ENCODE measurements at regions not wholly inside any gene's neighbourhood (a gene's known extent, or its start where the extent isn't known, plus 50 kb on each side); places are given as distances from the start of the nearest gene placed in this dataset.

DNA sequence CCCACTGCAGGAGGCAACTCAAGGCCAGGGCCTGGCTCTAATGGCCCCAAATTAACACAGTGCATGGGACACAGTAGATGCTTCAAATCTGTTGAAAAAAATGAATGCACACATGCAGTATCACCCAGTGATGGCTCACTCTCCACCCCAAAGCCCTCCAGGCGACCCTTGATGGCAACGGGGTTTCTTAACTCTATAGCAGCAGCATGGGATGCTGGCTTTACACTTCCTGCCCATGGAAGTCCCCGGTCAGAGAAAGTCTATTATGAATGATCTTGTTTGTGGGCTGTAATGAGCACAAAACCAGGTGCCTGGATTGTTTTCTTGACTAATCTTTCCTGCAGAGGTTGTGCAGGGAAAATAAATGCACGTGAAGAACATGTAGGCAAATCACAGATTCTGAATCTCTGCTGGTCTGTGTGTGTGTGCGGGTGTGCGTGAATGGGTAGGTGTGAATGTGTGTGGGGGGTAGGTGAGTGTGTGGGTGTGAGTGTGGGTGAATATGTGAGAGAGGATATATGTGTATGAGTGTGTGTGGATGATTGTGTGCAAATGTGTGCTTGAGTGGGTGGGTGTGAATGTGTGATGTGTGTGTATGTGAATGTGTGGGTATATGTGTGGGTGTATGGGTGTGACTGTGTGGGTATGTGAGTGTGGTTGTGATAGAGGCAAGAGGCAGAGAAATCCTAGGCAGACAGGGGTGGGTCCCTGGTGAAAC is 60.1 kb upstream of the MLN start:
- H3K4me3 Mint-ChIP-seq, result peak overlapping the region in 2 of 7 donors; percentile 0 to 30
- peaks cover 0 to 4% (median 0%) of the 10 kb centered on the region in 3 donors for H3K36me3 Mint-ChIP-seq
- Histone ChIP-seq H3K4me3 (ENCODE audit: low read length) (no peak overlapping the region), H3K36me3 (ENCODE audit: insufficient read depth, low read length) (no peaks in the 10 kb centered on the region), H3K27me3 (ENCODE audit: insufficient read depth, low read length, poor library complexity, severe bottlenecking) (no peaks in the 10 kb centered on the region), H3K27ac (ENCODE audit: low read depth, low read length) (no peak overlapping the region), H3K9me3 (ENCODE audit: low read length) (no peaks in the 10 kb centered on the region), H3K4me1 (ENCODE audit: insufficient read depth, low read length) (peaks cover 35% of the 10 kb centered on the region)
- H3K4me1 Mint-ChIP-seq, result peaks cover 38 to 52% (median 51%) of the 10 kb centered on the region in 3 donors
- POLR2A ChIA-PET, result no interaction called here
- CTCF ChIA-PET, result no interaction called here
- peak overlapping the region in 1 of 8 donors; percentile 40 for H3K27ac Mint-ChIP-seq
- no peak for DNase-seq
- no peaks in the 10 kb centered on the region for H3K9me3 Mint-ChIP-seq
- H3K27me3 Mint-ChIP-seq, result peaks cover 0 to 18% of the 10 kb centered on the region in 2 donors

DNA sequence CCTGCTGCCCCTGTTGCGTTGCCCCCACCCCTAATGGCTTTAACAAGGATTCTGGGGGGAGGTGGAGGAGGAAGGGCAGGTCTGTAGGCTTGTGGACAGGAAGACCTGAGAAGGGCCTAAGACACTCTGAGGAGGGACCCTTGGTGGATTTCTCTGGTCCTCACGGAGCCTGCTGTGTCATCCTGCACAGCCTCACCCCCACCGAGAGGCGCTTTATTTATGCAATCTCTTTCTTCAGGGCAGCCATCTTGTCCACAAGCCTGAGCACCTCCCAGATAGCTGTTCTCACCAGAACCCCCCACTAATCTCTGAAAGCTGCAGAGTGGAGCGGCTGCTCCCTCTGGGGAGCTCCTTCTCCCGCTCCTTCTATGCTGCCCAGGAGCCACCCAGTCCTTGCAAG is 59.3 kb upstream of the MLN start:
- H3K4me3 Mint-ChIP-seq, result no peak overlapping the region
- ChIA-PET POLR2A (no interaction called here), CTCF (no interaction called here)
- Histone ChIP-seq H3K9me3 (ENCODE audit: low read length) (no peaks in the 10 kb centered on the region), H3K27ac (ENCODE audit: low read depth, low read length) (no peak overlapping the region), H3K27me3 (ENCODE audit: insufficient read depth, low read length, poor library complexity, severe bottlenecking) (peaks cover 3% of the 10 kb centered on the region), H3K4me1 (ENCODE audit: insufficient read depth, low read length) (peaks cover 36% of the 10 kb centered on the region), H3K36me3 (ENCODE audit: insufficient read depth, low read length) (no peaks in the 10 kb centered on the region), H3K4me3 (ENCODE audit: low read length) (no peak overlapping the region)
- H3K36me3 Mint-ChIP-seq, result peaks cover 0 to 4% (median 0%) of the 10 kb centered on the region in 3 donors
- H3K27me3 Mint-ChIP-seq, result peaks cover 0 to 21% of the 10 kb centered on the region in 2 donors
- no peak for DNase-seq
- no peak overlapping the region for H3K27ac Mint-ChIP-seq
- peaks cover 46 to 59% (median 59%) of the 10 kb centered on the region in 3 donors for H3K4me1 Mint-ChIP-seq
- H3K9me3 Mint-ChIP-seq, result no peaks in the 10 kb centered on the region

DNA sequence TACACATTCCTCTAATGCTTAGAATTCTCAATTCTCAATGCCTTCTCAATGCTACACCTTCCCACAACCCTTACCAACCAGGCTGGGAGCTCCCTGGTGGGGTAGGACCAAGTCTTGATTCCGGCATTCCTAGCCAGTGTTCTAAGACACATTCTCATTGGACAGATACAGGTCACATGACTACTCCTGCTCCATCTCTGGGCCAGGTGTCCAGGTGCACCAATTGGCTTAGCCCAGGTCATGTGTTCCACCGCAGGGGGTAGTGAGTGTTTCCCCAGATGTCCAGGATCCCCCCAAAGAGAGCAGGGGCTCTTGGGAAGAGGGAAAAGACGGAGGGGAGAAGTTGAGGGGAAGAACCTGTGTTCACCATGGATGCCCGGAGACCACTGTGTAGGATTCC is 58.7 kb upstream of the MLN start:
- POLR2A ChIA-PET, result no interaction called here
- peaks cover 42% of the 10 kb centered on the region for H3K4me1 ChIP-seq (ENCODE audit: insufficient read depth, low read length)
- H3K27me3 ChIP-seq (ENCODE audit: insufficient read depth, low read length, poor library complexity, severe bottlenecking), result peaks cover 3% of the 10 kb centered on the region
- Mint-ChIP-seq H3K4me3 (no peak overlapping the region), H3K27ac (no peak overlapping the region), H3K36me3 (peaks cover 0 to 4% (median 0%) of the 10 kb centered on the region in 3 donors), H3K9me3 (no peaks in the 10 kb centered on the region), H3K4me1 (peaks cover 52 to 65% (median 64%) of the 10 kb centered on the region in 3 donors), H3K27me3 (peaks cover 0 to 24% of the 10 kb centered on the region in 2 donors)
- no peak for DNase-seq
- H3K4me3 ChIP-seq (ENCODE audit: low read length), result no peak overlapping the region
- no peaks in the 10 kb centered on the region for H3K36me3 ChIP-seq (ENCODE audit: insufficient read depth, low read length)
- CTCF ChIA-PET, result no interaction called here
- H3K27ac ChIP-seq (ENCODE audit: low read depth, low read length), result no peak overlapping the region
- no peaks in the 10 kb centered on the region for H3K9me3 ChIP-seq (ENCODE audit: low read length)

DNA sequence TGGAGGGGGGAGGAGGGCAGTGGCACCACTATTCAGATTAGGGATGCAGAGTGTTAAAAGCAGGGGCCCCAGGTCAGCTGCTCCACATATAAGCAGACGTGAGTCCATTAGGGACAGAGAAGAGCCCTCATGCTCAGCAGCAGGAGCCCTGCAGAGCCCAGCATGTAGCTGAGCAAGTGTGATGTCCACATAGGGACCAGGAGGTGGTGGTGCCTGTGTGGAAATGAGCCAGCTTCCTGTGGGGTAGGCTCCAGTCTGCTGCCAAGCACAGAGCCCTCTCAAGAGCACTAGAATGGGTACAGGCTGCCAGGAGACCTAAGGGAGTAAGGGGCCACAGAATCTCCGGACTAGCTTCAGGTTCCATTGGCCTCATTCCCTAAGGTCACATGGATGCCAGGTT is 57.9 kb upstream of the MLN start:
- peaks cover 59 to 73% (median 72%) of the 10 kb centered on the region in 3 donors for H3K4me1 Mint-ChIP-seq
- no peak overlapping the region for H3K27ac Mint-ChIP-seq
- peaks cover 0 to 4% (median 0%) of the 10 kb centered on the region in 3 donors for H3K36me3 Mint-ChIP-seq
- Histone ChIP-seq H3K36me3 (ENCODE audit: insufficient read depth, low read length) (no peaks in the 10 kb centered on the region), H3K9me3 (ENCODE audit: low read length) (no peaks in the 10 kb centered on the region), H3K4me1 (ENCODE audit: insufficient read depth, low read length) (peaks cover 50% of the 10 kb centered on the region), H3K4me3 (ENCODE audit: low read length) (no peak overlapping the region), H3K27me3 (ENCODE audit: insufficient read depth, low read length, poor library complexity, severe bottlenecking) (peaks cover 3% of the 10 kb centered on the region), H3K27ac (ENCODE audit: low read depth, low read length) (no peak overlapping the region)
- DNase-seq, result no peak
- H3K9me3 Mint-ChIP-seq, result no peaks in the 10 kb centered on the region
- CTCF ChIA-PET, result interaction anchor here (1.1 to 2.0 kb wide), 2 partner anchors 12 to 92 kb away, joined by 3 to 7 read pairs; no protein-coding TSS in a partner anchor
- H3K27me3 Mint-ChIP-seq, result peaks cover 0 to 26% of the 10 kb centered on the region in 2 donors
- H3K4me3 Mint-ChIP-seq, result no peak overlapping the region
- POLR2A ChIA-PET, result interaction anchor here (0.7 kb wide), 1 partner anchor 34 kb away, joined by 3 read pairs; no protein-coding TSS in a partner anchor

DNA sequence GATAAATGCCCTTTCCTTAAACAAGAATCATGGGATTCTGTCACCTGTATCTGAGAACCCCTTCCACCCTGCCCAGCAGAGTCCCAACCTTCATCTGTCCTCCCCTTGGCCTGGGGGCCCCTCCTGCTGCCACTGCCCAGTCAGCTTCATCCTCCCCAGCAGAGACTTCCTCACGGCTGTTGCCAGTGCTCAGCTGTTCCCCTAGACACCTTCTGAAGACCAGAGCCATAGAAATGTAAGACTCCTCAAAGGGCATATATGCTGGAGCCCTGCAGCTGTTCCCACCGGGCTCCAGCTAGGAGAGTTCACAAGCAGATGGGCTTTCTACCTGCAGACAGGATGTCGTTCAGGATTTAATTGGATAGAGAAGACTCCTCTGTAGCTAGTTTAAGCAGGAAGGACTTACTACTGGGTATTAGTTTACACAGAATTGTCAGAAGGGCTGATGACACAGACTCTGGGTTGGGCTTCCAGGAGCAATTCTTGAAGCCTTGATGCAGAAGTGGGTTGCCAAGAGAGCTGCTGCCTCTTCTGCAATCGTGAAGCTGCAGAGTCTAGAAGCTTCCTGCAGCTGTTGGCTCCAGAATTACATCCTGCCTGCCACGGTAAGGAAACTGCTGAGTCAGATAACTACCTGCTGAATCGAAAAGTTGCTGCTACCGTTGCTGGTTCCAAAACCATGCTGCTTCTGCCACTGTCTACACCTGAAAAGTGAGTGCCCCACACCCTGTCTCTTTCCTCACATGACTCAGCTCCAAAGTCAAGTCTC is 57.1 kb upstream of the MLN start:
- peak in 3 of 5 donors; percentile 24 to 57 (median 41) for DNase-seq
- Mint-ChIP-seq H3K27ac (peak overlapping the region in 1 of 8 donors; percentile 62), H3K36me3 (no peaks in the 10 kb centered on the region), H3K9me3 (no peaks in the 10 kb centered on the region), H3K4me3 (peak overlapping the region in 5 of 7 donors; percentile 1 to 44 (median 32)), H3K27me3 (peaks cover 0 to 26% of the 10 kb centered on the region in 2 donors), H3K4me1 (peaks cover 67 to 81% (median 81%) of the 10 kb centered on the region in 3 donors)
- Histone ChIP-seq H3K36me3 (ENCODE audit: insufficient read depth, low read length) (no peaks in the 10 kb centered on the region), H3K9me3 (ENCODE audit: low read length) (no peaks in the 10 kb centered on the region), H3K4me1 (ENCODE audit: insufficient read depth, low read length) (peaks cover 58% of the 10 kb centered on the region), H3K4me3 (ENCODE audit: low read length) (no peak overlapping the region), H3K27me3 (ENCODE audit: insufficient read depth, low read length, poor library complexity, severe bottlenecking) (peaks cover 3% of the 10 kb centered on the region), H3K27ac (ENCODE audit: low read depth, low read length) (no peak overlapping the region)
- ChIA-PET CTCF (interaction anchor here (0.8 to 2.0 kb wide), 6 partner anchors 11 to 164 kb away, joined by 3 to 7 read pairs (median 4); no protein-coding TSS in a partner anchor), POLR2A (interaction anchor here (0.6 to 0.7 kb wide), 2 partner anchors 35 to 268 kb away, joined by 3 to 4 read pairs; no protein-coding TSS in a partner anchor)

DNA sequence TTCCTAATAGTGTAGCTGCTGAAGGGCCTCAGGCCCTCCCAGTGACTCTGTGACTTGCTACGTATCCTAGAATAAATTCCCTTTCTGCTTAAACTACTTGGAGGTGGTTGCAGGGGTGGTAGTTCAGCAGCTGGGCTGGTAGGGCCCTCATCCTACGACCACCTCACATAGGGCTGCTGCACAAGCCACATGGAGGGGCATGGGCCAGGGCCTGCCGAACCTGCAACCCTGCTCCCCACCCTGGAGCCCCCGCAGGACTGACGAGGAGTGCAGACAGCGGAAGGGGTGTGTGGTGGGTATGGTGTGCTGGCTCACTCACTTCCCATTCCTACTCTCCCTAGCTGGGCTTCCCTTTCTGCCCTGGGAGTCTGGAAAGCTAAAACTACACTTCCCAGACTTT is 56.2 kb upstream of the MLN start:
- Mint-ChIP-seq H3K4me3 (no peak overlapping the region), H3K9me3 (no peaks in the 10 kb centered on the region), H3K4me1 (peaks cover 70 to 86% (median 84%) of the 10 kb centered on the region in 3 donors), H3K27ac (peak overlapping the region in 1 of 8 donors; percentile 47), H3K27me3 (peaks cover 3 to 26% of the 10 kb centered on the region in 2 donors), H3K36me3 (no peaks in the 10 kb centered on the region)
- no peak overlapping the region for H3K4me3 ChIP-seq (ENCODE audit: low read length)
- H3K27ac ChIP-seq (ENCODE audit: low read depth, low read length), result no peak overlapping the region
- no peak for DNase-seq
- CTCF ChIA-PET, result interaction anchor here (1.0 to 1.5 kb wide), 3 partner anchors 88 to 165 kb away, joined by 3 to 5 read pairs (median 4); no protein-coding TSS in a partner anchor
- POLR2A ChIA-PET, result interaction anchor here (1.0 kb wide), 1 partner anchor 45 kb away, joined by 3 read pairs; no protein-coding TSS in a partner anchor
- H3K27me3 ChIP-seq (ENCODE audit: insufficient read depth, low read length, poor library complexity, severe bottlenecking), result peaks cover 12% of the 10 kb centered on the region
- H3K9me3 ChIP-seq (ENCODE audit: low read length), result no peaks in the 10 kb centered on the region
- no peaks in the 10 kb centered on the region for H3K36me3 ChIP-seq (ENCODE audit: insufficient read depth, low read length)
- peaks cover 64% of the 10 kb centered on the region for H3K4me1 ChIP-seq (ENCODE audit: insufficient read depth, low read length)

DNA sequence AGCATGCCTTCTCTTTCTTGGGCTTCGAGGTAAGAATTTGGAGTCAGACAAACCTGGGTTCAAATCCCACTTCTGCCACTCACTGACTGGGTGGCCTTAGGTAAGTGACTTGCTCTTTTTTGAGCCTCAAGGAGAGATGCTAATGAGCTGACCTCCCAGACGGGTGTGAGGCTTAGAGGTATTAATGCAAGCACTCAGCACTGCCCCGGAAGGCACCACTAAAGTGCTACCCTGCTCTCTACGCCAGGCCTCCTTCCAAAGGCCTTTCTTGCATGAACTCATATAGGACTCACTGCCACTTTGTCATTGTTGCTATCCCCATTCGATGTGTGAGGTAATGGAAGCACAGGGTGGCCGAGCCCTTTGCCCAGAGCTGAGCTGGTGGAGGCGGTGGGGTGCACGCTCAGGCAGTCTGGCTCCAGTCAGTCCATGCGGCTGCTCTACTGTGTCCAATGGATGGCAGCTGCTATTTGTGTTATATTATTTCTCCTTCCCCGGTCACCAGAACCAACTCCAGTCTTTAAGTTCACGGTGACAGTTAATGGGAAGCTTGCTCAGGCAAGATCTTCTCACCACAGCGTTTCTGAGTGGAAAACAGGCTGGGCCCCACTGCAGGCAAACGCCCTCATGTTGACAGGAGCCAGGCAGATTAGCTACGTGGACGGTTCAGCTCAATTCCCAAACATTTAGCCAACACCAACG is 55.2 kb upstream of the MLN start:
- Histone ChIP-seq H3K9me3 (ENCODE audit: low read length) (no peaks in the 10 kb centered on the region), H3K4me3 (ENCODE audit: low read length) (no peak overlapping the region), H3K27me3 (ENCODE audit: insufficient read depth, low read length, poor library complexity, severe bottlenecking) (peaks cover 16% of the 10 kb centered on the region), H3K4me1 (ENCODE audit: insufficient read depth, low read length) (peaks cover 58% of the 10 kb centered on the region), H3K27ac (ENCODE audit: low read depth, low read length) (no peak overlapping the region), H3K36me3 (ENCODE audit: insufficient read depth, low read length) (no peaks in the 10 kb centered on the region)
- Mint-ChIP-seq H3K27me3 (peaks cover 12 to 25% of the 10 kb centered on the region in 2 donors), H3K4me1 (peaks cover 67 to 79% (median 78%) of the 10 kb centered on the region in 3 donors), H3K36me3 (no peaks in the 10 kb centered on the region), H3K27ac (no peak overlapping the region), H3K9me3 (no peaks in the 10 kb centered on the region), H3K4me3 (no peak overlapping the region)
- no peak for DNase-seq
- POLR2A ChIA-PET, result interaction anchor here (0.9 to 1.0 kb wide), 2 partner anchors 9 to 46 kb away, joined by 3 read pairs; no protein-coding TSS in a partner anchor
- CTCF ChIA-PET, result no interaction called here

Measured in CD8-positive, alpha-beta memory T cell (primary cell).